Esophagus muscularis mucosa (tissue), 4 donors: ENCODE measurements at regions not wholly inside any gene's neighbourhood (a gene's known extent, or its start where the extent isn't known, plus 50 kb on each side); places are given as distances from the start of the nearest gene placed in this dataset.

Experiments used
- CTCF ChIP-seq, 3 experiments: fragments of 200-600 bp in 2 of 3; fragments of 450-650 bp in 1 of 3; sonication (generic) in 2 of 3; IDR thresholded peaks; one replicate each; pipeline ENCODE4 v1.5.1; 2017 to 2019; ENCODE audit warnings: antibody characterized with exemption in 3 of 3, mild to moderate bottlenecking in 2 of 3, moderate library complexity in 1 of 3
- EP300 ChIP-seq: sonication (generic); formaldehyde crosslinking; IDR thresholded peaks from one replicate; pipeline ENCODE4 v1.6.1; 2017; ENCODE audit warnings: antibody characterized with exemption
- POLR2A ChIP-seq: fragments of 450-650 bp; IDR thresholded peaks from one replicate; pipeline ENCODE4 v1.6.1; 2017; ENCODE audit warnings: antibody characterized with exemption, moderate library complexity, mild to moderate bottlenecking, low read depth
- POLR2AphosphoS5 ChIP-seq, 2 donors: sonication (generic); formaldehyde crosslinking; IDR thresholded peaks; one replicate each; pipeline ENCODE4 v1.6.1; 2017; ENCODE audit warnings: antibody characterized with exemption in 2 of 2

- TF ChIP-seq CTCF (IDR thresholded peaks at IDR 0.05) (no peak), POLR2AphosphoS5 (IDR thresholded peaks at IDR 0.05) (no peak), EP300 (no peak), POLR2A (no peak)
Observed at GRCh38 chr3:99568663-99569335, 69.6 kb upstream of the COL8A1 start.
